Midbrain (tissue), 1 donor: ENCODE measurements at regions not wholly inside any gene's neighbourhood (a gene's known extent, or its start where the extent isn't known, plus 50 kb on each side); places are given as distances from the start of the nearest gene placed in this dataset.

ENCODE experiments used
- DNase-seq: peaks from one replicate; lab custom pipeline; 2025; lab: John Stamatoyannopoulos, UW

DNA sequence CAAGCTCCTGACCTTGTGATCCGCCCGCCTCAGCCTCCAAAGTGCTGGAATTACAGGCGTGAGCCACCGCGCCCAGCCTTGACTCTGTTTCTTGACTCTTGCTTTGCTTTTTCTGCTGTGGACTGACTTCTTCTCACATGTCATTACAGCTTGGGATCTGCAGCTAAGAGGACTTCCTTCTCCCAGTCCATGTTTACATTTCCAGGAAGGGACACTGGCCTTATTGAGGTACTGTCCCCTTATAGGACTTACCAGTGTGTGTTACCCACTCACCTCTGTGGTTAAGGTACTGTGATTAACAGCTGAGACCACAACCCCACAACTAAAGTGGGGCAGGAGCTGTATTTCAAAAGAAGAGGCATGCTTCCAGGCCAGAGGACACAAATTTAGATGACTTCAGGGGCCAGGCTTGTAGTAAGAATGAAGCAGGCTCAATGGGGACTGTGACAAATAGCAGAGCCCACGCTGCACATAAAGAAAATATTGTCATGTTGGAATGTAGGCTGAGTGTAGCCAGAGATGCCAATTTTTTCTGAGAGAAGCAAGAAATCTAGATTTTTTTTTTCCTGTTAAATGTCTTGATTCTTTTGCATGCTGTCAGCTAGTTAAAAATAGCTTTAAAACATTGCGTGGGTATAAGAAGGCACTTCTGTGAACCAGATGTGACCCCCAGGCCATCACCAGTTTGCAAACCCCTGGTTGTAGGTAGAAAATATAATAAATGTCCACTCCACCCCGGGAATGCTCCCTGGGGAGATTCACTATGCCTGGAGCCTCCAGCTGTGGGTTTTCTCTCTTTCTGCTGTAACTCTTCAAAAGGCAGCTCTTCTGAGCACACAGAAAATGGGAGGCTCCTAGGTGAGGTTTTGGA, 75.0 kb downstream of the PTPDC1 start:
- no peak for DNase-seq

- DNase-seq: no peak
These were observed 76.6 kb downstream of the PTPDC1 start for GRCh38 chr9:94160594-94161501.

- no peak for DNase-seq
These were observed 77.4 kb downstream of the PTPDC1 start for GRCh38 chr9:94161673-94162072.

GRCh38 chr9:94164806-94165549, 80.7 kb downstream of the PTPDC1 start:
- DNase-seq: no peak

DNA sequence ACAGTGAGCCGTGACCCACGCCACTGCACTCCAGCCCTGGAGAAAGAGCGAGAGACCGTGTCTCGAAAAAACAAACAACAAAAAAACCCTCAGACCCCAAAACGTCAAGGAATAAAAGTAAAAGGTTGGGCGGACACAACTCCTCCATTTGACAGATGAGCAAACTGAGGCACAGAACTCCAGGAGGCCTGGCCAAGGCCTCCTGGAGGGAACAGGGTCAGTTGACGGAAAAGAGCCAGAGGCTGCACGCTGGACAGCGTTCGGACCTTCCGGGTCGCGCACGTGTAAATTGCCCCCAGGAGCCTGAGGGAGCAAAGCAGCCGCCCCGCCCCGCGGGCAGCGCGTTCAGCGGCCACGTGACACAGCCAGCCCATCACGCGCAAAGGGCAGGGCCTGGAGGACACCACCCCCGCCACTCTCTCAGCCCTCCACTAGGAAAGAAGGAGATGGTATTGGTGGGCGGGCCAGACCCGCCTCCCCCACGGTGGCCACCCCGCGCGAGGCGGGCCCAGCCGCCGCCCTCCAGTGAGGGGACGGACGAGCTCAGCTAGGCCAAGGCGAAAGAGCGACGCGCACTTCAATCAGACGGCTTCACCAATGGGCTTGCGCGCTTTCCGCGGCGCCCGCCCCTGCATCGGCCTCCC, 81.5 kb downstream of the PTPDC1 start:
- DNase-seq: peak; percentile 99

DNA sequence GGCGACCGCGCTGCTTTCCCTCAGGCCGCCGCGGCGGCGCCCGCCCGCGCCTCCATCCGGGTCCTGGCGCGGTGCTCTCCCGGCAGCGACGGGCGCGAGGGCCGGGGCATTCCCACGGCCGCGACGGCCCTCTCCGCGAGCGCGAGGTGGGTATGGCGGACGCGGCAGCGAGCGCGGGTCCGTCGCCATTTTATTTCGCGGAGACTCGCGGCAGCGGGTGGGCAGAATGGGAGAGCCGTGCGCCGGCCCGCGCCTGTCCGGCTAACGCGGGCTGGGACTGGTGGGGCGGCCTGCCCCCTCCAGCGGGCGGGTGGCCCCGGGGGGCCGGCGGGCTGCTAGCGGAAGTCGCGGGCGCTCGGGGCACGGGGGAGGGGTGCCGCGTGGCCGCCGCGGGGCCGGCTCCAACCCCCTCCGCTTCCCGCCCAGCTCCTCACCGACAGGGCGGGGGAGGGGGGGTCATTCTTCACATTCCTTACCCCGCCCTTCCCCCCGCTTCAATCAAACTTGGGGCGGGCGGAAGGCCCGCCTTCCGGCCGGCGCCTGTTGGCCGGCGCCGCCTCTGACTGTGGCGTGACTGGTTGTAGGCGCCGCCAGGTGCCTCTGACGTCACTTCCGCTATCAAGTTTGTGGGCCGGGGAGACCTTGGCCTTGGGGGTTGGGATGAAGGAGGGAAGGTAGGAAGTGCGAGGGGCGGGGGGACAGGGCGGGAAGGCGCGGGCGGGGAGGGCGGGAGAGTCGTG, 82.1 kb downstream of the PTPDC1 start:
- peak; percentile 99 for DNase-seq

DNA sequence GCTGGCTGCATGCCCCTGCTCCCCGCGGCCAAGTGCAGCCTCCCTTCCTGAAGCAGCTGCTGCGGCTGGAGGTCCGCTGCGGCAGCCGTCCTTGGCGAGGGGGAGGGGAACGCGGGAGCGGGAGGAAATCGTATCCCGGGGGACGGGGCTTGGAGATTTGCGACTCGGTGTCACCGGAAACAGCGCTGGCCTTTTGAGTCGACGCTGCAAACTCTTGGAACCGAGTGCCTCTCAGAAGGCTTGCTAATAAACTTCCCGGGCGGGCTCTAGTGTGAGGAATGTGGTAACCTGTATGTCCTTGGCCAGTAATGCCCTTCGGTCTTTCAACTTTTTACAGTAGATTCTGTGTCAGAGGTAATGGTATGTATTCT, 82.7 kb downstream of the PTPDC1 start:
- DNase-seq: no peak

- DNase-seq: no peak
These were observed 83.2 kb downstream of the PTPDC1 start for GRCh38 chr9:94167376-94167890.

- DNase-seq: no peak
These were observed 84.1 kb downstream of the PTPDC1 start for GRCh38 chr9:94168203-94169000.

GRCh38 chr9:94169968-94170367, 85.7 kb downstream of the PTPDC1 start:
- no peak for DNase-seq

DNA sequence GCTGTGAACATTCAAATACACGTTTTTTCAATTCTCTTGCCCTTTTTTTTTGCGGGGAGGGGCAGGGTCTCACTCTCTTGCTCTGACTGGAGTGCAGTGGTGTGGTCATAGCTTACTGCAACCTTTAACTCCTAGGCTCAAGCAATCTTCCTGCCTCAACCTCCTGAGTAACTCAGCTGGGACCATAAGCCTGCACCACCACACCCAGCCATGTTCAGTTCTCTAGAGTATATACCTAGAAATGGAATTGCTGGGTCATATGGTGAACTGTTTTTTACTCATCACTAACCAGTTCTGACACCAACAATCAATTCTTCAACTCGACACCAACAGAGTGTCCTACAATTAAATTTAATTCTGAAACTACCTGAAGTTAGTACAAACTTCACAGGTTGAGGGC, 85.5 kb upstream of the ZNF169 start:
- no peak for DNase-seq

DNA sequence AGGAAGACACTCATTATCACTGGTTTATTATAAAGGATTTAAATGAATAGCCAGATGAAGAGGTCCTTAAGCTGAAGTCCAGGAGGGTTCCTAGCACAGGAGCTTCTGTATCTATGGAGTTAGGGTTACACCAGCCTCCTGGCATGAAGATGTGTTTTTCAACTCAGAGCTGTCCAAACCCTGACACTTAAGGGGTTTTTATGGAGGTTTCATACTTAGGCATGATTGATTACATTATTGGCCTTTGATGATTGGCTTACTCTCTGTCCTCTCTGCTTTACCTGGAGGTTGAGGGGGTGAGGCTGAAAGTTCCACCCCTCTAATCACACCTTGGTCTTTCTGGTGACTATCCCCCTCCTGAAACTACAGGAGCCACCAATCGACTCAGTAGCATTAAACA, 84.9 kb upstream of the ZNF169 start:
- no peak for DNase-seq

DNA sequence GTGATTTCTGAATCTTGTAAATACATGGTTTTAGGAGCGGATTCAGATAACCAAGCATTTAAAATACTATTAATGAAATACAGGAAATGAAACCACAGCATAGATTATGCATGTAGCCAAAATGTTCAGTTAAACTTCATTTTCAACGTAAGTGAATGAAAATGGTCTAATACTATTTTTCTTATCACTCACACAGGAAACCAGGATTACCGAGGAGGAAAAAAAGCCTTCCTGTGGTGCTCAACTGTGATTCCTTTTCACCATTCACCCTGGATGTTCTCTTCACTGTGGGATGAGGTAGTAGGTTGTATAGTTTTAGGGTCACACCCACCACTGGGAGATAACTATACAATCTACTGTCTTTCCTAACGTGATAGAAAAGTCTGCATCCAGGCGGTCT, 83.4 kb upstream of the ZNF169 start:
- no peak for DNase-seq

GRCh38 chr9:94176608-94177007, 82.5 kb upstream of the ZNF169 start:
- DNase-seq: no peak

DNA sequence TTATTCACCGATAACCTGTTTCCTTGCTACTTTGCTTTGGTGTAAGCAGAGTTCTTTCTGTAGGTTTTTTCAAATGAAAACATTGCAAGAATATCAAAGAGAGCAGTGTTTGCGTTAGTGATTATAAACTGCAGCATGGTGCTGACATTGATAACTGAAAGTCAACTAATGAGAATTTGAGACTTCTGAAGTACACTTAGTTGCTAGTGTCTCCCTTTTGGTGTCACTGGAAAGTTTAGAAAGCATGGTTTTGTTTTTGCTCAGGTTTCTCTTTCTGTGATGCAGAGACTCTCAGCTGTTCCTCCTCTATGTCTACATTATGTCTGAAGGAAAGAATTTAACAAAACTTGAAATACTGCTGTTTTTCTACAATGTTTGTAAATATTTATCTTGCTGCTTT, 80.2 kb upstream of the ZNF169 start:
- no peak for DNase-seq

GRCh38 chr9:94181408-94182181, 77.5 kb upstream of the ZNF169 start:
- DNase-seq: no peak

GRCh38 chr9:94182532-94182931, 76.6 kb upstream of the ZNF169 start:
- DNase-seq: no peak

- DNase-seq: no peak
These were observed 75.7 kb upstream of the ZNF169 start for GRCh38 chr9:94183240-94183999.
